Astrocyte of the spinal cord (primary cell): ENCODE measurements at regions not wholly inside any gene's neighbourhood (a gene's known extent, or its start where the extent isn't known, plus 50 kb on each side); places are given as distances from the start of the nearest gene placed in this dataset.

ENCODE experiments used
- DNase-seq: peaks from one replicate; pipeline ENCODE4 v3.0.0; 2011; ENCODE audit warnings: low read depth, low spot score
- H3K4me3 ChIP-seq: 2 replicates; pipeline ENCODE4 v1.5.1; 2011; ENCODE audit warnings: low read depth, mild to moderate bottlenecking, low read length, moderate library complexity
- in situ Hi-C: cut with HindIII; loops from 2 replicates; pipeline ENCODE4 v1.10.0; 2017; ENCODE audit warnings: low sequenced_read_pairs
- TF ChIP-seq, protein P1 (sequence below): IDR thresholded peaks from 2 replicates; pipeline ENCODE4 v1.5.1; 2012; ENCODE audit warnings: low read depth, mild to moderate bottlenecking, low read length, inconsistent platforms

DNA sequence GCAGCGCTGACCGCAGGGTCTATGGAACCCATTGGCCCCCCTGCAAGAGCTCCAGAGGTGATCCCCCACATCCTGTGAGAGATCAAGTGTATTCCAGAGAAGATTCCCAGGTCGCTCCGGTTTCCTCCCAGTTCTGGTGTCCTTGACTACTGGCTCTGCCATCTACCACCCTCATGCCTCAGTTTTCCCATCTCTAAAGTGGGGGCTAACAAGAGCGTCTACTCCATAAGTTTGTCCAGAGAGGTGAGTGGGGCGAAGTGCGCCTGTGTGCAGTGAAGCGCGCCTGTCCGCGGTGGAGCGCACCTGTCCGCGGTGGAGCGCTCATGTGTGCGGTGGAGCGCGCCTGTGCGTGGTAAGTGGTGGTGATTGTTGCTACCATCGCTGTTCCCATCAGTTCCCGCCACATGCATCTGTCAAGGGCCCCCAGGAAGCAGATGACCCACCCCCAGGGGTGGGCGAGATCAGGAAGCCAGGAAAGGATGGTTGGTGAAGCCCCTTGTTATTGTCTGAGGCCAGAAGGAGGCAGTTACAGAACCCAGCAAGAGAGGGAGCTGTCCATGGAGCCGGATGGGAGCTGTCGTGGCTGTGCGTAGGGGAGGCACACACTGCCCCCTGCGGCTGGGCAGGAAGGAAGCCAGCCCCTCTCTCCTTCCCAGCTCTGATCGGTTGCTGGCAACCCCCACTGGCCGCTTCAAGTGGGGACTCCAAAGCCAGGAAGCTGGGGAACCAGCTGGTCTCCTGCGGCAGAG is 73.2 kb upstream of the FGF3 start:
- no peak for DNase-seq
- TF ChIP-seq, protein P1, sequence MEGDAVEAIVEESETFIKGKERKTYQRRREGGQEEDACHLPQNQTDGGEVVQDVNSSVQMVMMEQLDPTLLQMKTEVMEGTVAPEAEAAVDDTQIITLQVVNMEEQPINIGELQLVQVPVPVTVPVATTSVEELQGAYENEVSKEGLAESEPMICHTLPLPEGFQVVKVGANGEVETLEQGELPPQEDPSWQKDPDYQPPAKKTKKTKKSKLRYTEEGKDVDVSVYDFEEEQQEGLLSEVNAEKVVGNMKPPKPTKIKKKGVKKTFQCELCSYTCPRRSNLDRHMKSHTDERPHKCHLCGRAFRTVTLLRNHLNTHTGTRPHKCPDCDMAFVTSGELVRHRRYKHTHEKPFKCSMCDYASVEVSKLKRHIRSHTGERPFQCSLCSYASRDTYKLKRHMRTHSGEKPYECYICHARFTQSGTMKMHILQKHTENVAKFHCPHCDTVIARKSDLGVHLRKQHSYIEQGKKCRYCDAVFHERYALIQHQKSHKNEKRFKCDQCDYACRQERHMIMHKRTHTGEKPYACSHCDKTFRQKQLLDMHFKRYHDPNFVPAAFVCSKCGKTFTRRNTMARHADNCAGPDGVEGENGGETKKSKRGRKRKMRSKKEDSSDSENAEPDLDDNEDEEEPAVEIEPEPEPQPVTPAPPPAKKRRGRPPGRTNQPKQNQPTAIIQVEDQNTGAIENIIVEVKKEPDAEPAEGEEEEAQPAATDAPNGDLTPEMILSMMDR: no peak
- H3K4me3 ChIP-seq: no peak overlapping the region
- in situ Hi-C loops: no loop called here

DNA sequence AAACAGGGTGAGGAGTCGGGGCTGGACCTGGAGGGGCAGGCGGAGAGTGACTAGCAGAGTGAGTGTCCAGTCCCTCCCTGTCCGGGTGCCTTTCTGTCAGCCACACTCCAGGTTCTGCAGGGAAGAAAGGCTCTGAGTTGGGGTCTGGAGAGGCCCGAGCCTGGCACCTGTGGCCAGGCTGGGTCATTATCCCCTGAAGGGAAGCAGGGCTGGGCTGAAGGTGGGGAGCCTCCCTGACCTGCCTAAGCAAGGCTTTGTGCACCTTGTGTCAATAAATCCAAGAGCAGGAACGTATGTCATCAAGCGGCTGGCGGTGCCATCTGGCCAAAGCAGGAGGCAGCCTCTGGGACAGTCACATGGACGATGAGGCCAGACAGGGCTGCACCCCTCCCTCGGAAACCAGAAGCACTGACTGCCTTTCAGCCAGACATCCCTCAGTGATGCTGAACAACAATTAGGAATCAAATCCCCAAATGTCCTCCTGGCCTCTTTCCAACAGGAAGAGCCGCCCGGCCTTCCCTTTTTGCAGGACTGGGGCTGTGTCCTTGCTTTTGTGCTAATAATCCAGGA is 73.9 kb upstream of the FGF3 start:
- in situ Hi-C loops: no loop called here
- TF ChIP-seq, protein P1: no peak
- H3K4me3 ChIP-seq: no peak overlapping the region
- DNase-seq: no peak

DNA sequence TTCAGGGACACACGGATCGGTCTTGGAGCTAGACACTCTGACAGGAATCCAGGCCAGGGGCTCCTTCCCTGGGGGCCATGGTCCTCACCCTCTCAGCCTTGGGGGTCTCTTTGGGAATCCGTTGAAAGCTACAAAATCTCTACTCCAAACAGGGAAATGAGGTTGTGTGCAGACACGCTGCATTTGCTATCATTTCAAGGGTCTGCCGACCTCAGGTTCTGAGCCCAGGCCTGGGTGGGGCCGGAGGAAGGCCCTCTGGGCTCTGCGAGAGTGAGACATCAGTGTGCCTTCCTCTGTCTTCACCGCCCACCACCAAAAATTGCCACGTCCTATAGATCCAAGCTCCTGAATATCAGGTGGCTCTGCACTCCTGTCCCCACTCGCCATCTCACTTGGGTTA is 74.4 kb upstream of the FGF3 start:
- in situ Hi-C loops: no loop called here
- TF ChIP-seq, protein P1: no peak
- H3K4me3 ChIP-seq: no peak overlapping the region
- no peak for DNase-seq

DNA sequence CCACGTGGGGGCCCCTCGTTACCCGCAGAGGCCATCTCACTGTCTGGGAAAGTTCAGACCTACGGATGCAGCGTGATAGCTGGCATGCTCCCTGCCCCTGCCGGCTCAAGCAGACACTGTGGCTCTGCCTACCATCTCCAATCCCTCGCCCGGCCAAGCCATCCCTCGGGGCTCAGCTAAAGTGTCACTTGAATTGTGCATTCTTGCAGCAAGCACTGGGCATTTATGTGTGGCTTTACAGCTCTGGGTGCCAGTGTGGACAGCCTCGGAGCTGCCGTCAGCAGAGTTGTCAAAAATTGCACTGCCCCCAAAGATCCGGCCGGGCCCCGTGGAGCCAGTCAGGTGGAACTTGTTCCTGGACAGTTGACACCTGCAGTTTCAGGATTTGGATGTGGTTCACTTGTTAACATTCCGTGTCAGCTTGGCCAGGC is 75.0 kb upstream of the FGF3 start:
- no peak for DNase-seq
- H3K4me3 ChIP-seq: no peak overlapping the region
- in situ Hi-C loops: no loop called here
- TF ChIP-seq, protein P1: no peak

DNA sequence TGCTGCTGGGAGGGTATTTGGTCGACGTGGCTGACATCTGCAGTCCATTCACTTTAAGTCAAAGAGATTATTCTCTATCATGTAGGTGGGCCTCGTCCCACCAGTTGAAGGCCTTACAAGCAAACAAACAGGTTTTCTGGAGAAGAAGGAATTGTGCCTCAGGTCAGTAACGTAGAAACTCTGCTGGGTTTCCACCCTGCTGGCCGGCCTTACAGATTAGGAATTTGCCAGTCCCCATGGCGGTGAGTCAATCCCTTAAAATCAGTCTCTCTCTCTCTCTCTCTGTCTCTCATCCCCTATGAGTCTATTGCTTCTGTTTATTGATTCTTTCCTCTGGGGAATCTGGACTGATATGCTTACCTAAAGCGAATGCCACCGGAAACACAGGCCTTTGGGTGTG is 75.4 kb upstream of the FGF3 start:
- H3K4me3 ChIP-seq: no peak overlapping the region
- TF ChIP-seq, protein P1: no peak
- DNase-seq: no peak
- in situ Hi-C loops: no loop called here

DNA sequence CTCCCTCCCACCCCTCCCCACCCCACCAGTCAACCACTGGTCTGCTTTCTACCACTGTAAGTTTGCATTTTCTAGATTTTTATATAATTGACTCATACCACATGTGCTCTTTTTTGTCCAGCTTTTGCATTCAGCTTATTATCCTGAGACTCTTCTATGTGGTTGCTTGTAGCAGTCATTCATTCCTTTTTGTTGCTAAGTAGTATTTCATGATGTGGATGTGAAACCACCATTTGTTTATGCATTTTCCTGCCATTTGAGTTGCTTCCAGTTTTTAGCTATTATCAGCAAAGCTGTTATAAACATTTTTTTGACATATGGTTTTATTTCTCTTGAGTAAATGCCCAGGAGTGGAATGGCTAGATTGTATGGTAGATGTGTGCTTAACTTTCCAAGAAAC is 77.0 kb upstream of the FGF3 start:
- in situ Hi-C loops: no loop called here

More for the DNA sequence above, 77.0 kb upstream of the FGF3 start:
- H3K4me3 ChIP-seq: no peak overlapping the region
- DNase-seq: no peak
- TF ChIP-seq, protein P1: no peak
